ENCODE measurements at regions not wholly inside any gene's neighbourhood (a gene's known extent, or its start where the extent isn't known, plus 50 kb on each side); places are given as distances from the start of the nearest gene placed in this dataset.
"Not testable (repeated sequence)": the region's sequence is repeated elsewhere in the genome, so short reads cannot be mapped to it uniquely, and the experiment has no call there.

GRCh38 chr5:103866169-103866568 is 303.6 kb upstream of the NUDT12 start:
- no peaks in the 10 kb centered on the region for H3K9me2 ChIP-seq (ENCODE audit: low read depth, low read length)
- no peaks in the 10 kb centered on the region for H3K9me3 ChIP-seq (ENCODE audit: low read length)
- H3K9ac ChIP-seq (ENCODE audit: low read length) = no peak overlapping the region
- H3K27ac ChIP-seq (ENCODE audit: low read depth, low read length, poor library complexity, severe bottlenecking) = no peak overlapping the region
- TF ChIP-seq EZH2 (IDR thresholded peaks at IDR 0.05; ENCODE audit: borderline replicate concordance, low read length) (no peak), CTCF (IDR thresholded peaks at IDR 0.05; ENCODE audit: low read length) (no peak)
- H3K4me3 ChIP-seq (ENCODE audit: low read depth, low read length, poor library complexity, severe bottlenecking) = no peak overlapping the region
- H3F3A ChIP-seq (ENCODE audit: insufficient read depth, low read length) = no peaks in the 10 kb centered on the region
- no peaks in the 10 kb centered on the region for H3K27me3 ChIP-seq (ENCODE audit: insufficient read depth, low read length)
- H4K20me1 ChIP-seq (ENCODE audit: insufficient read depth, low read length) = no peaks in the 10 kb centered on the region
- H3K4me1 ChIP-seq (ENCODE audit: insufficient read depth, low read length, severe bottlenecking) = no peaks in the 10 kb centered on the region
- no peak overlapping the region for H3K4me2 ChIP-seq (ENCODE audit: low read length)
- H3K79me2 ChIP-seq (ENCODE audit: insufficient read depth, low read length) = no peaks in the 10 kb centered on the region
- H3K36me3 ChIP-seq (ENCODE audit: insufficient read depth, low read length) = no peaks in the 10 kb centered on the region
- H2AFZ ChIP-seq (ENCODE audit: low read length) = no peak overlapping the region; the same call in 1 of the 2 replicates

- no peaks in the 10 kb centered on the region for H3K4me1 ChIP-seq (ENCODE audit: insufficient read depth, low read length, severe bottlenecking)
- no peaks in the 10 kb centered on the region for H3K36me3 ChIP-seq (ENCODE audit: insufficient read depth, low read length)
- H3K4me2 ChIP-seq (ENCODE audit: low read length) = no peak overlapping the region
- no peaks in the 10 kb centered on the region for H3K79me2 ChIP-seq (ENCODE audit: insufficient read depth, low read length)
- no peak overlapping the region for H2AFZ ChIP-seq (ENCODE audit: low read length)
- no peak overlapping the region for H3K4me3 ChIP-seq (ENCODE audit: low read depth, low read length, poor library complexity, severe bottlenecking)
- no peaks in the 10 kb centered on the region for H3F3A ChIP-seq (ENCODE audit: insufficient read depth, low read length)
- no peaks in the 10 kb centered on the region for H3K27me3 ChIP-seq (ENCODE audit: insufficient read depth, low read length)
- H3K9me2 ChIP-seq (ENCODE audit: low read depth, low read length) = no peaks in the 10 kb centered on the region
- no peaks in the 10 kb centered on the region for H3K9me3 ChIP-seq (ENCODE audit: low read length)
- TF ChIP-seq EZH2 (IDR thresholded peaks at IDR 0.05; ENCODE audit: borderline replicate concordance, low read length) = no peak
- no peak for TF ChIP-seq CTCF (IDR thresholded peaks at IDR 0.05; ENCODE audit: low read length)
- H4K20me1 ChIP-seq (ENCODE audit: insufficient read depth, low read length) = no peaks in the 10 kb centered on the region
- H3K9ac ChIP-seq (ENCODE audit: low read length) = no peak overlapping the region
- no peak overlapping the region for H3K27ac ChIP-seq (ENCODE audit: low read depth, low read length, poor library complexity, severe bottlenecking)
Measured at GRCh38 chr5:103862398-103862797, 299.8 kb upstream of the NUDT12 start.

DNA sequence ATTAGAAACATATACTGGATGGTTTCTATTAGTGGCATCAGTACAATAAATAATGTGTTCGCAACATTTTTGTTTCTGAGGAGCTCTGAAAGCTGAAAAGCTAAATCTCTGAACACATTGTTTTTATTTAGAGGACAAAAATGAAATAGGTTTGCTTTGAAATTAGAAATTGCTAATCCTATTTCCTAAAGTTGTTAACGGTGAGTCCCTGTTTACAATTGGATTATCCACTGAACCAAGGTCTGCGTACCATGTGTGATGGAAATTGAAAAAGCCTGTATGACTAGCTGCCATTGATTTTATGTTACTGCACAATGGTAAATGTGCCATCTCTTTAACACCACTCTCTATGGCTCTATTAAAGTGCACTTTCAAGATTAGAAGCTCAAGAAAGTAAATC is 297.7 kb upstream of the NUDT12 start:
- Histone ChIP-seq H3K79me2 (ENCODE audit: insufficient read depth, low read length) (no peaks in the 10 kb centered on the region), H3K4me2 (ENCODE audit: low read length) (no peak overlapping the region), H3K4me3 (ENCODE audit: low read depth, low read length, poor library complexity, severe bottlenecking) (no peak overlapping the region), H3K27ac (ENCODE audit: low read depth, low read length, poor library complexity, severe bottlenecking) (no peak overlapping the region), H3K9me2 (ENCODE audit: low read depth, low read length) (no peaks in the 10 kb centered on the region), H3K36me3 (ENCODE audit: insufficient read depth, low read length) (no peaks in the 10 kb centered on the region), H3F3A (ENCODE audit: insufficient read depth, low read length) (no peaks in the 10 kb centered on the region), H3K9ac (ENCODE audit: low read length) (no peak overlapping the region), H3K4me1 (ENCODE audit: insufficient read depth, low read length, severe bottlenecking) (no peaks in the 10 kb centered on the region), H4K20me1 (ENCODE audit: insufficient read depth, low read length) (no peaks in the 10 kb centered on the region), H3K9me3 (ENCODE audit: low read length) (no peaks in the 10 kb centered on the region), H2AFZ (ENCODE audit: low read length) (no peak overlapping the region), H3K27me3 (ENCODE audit: insufficient read depth, low read length) (no peaks in the 10 kb centered on the region)
- TF ChIP-seq CTCF (IDR thresholded peaks at IDR 0.05; ENCODE audit: low read length) (no peak), EZH2 (IDR thresholded peaks at IDR 0.05; ENCODE audit: borderline replicate concordance, low read length) (no peak)

GRCh38 chr5:103858367-103858766 is 295.8 kb upstream of the NUDT12 start:
- H3K79me2 ChIP-seq (ENCODE audit: insufficient read depth, low read length); H3K4me2 ChIP-seq (ENCODE audit: low read length); H3K9ac ChIP-seq (ENCODE audit: low read length); H3K4me1 ChIP-seq (ENCODE audit: insufficient read depth, low read length, severe bottlenecking); H3K36me3 ChIP-seq (ENCODE audit: insufficient read depth, low read length); H3K27ac ChIP-seq (ENCODE audit: low read depth, low read length, poor library complexity, severe bottlenecking); H3K9me3 ChIP-seq (ENCODE audit: low read length); H3F3A ChIP-seq (ENCODE audit: insufficient read depth, low read length); H3K27me3 ChIP-seq (ENCODE audit: insufficient read depth, low read length); H3K9me2 ChIP-seq (ENCODE audit: low read depth, low read length); H3K4me3 ChIP-seq (ENCODE audit: low read depth, low read length, poor library complexity, severe bottlenecking); H4K20me1 ChIP-seq (ENCODE audit: insufficient read depth, low read length); H2AFZ ChIP-seq (ENCODE audit: low read length): not testable (repeated sequence)
